PC-3 (cell line): ENCODE measurements at regions not wholly inside any gene's neighbourhood (a gene's known extent, or its start where the extent isn't known, plus 50 kb on each side); places are given as distances from the start of the nearest gene placed in this dataset.

Source experiments
- EZH2 ChIP-seq: fragments of 300-600 bp; sonication (generic); IDR thresholded peaks from one replicate; pipeline ENCODE4 v1.6.1; 2017; ENCODE audit warnings: antibody characterized with exemption, mild to moderate bottlenecking, low read length; ENCODE audit not compliant: unreplicated experiment
- TF ChIP-seq, protein P1 (sequence below): fragments of 300-600 bp; sonication (generic); conservative IDR thresholded peaks from 2 replicates; pipeline ENCODE4 v1.5.1; 2017; ENCODE audit warnings: antibody characterized with exemption, low read depth, mild to moderate bottlenecking, low read length

DNA sequence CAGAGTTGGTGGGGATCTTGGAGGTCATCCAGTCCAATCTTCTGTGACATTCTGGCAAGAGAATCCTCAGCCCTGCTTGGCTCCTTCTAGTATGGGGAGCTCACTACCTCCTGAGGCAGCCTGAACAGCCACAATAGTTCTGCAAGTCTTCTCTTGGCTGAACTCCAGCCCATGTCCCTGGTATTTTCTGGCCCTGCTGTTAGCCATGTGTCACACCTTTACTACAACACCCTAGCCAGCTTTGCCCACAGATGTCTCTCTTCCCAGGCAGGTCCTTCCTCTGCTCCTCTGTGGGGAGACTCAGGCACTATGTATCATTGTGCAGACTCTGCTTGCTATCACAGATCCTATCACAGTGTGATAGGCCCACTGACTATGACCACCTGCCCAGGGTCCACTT, 297.7 kb downstream of the CTTN start:
- TF ChIP-seq, protein P1, sequence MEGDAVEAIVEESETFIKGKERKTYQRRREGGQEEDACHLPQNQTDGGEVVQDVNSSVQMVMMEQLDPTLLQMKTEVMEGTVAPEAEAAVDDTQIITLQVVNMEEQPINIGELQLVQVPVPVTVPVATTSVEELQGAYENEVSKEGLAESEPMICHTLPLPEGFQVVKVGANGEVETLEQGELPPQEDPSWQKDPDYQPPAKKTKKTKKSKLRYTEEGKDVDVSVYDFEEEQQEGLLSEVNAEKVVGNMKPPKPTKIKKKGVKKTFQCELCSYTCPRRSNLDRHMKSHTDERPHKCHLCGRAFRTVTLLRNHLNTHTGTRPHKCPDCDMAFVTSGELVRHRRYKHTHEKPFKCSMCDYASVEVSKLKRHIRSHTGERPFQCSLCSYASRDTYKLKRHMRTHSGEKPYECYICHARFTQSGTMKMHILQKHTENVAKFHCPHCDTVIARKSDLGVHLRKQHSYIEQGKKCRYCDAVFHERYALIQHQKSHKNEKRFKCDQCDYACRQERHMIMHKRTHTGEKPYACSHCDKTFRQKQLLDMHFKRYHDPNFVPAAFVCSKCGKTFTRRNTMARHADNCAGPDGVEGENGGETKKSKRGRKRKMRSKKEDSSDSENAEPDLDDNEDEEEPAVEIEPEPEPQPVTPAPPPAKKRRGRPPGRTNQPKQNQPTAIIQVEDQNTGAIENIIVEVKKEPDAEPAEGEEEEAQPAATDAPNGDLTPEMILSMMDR: no peak
- no peak for TF ChIP-seq EZH2
